Neutrophil (primary cell): ENCODE measurements at regions not wholly inside any gene's neighbourhood (a gene's known extent, or its start where the extent isn't known, plus 50 kb on each side); places are given as distances from the start of the nearest gene placed in this dataset.

ENCODE experiments used
- H3K27ac ChIP-seq: fragments of 200-600 bp; sonication (generic); 2 replicates; pipeline ENCODE4 v1.5.1; 2016; ENCODE audit warnings: mild to moderate bottlenecking, moderate library complexity
- H3K27me3 ChIP-seq: fragments of 200-600 bp; sonication (generic); 2 replicates; pipeline ENCODE4 v1.6.0; 2016; ENCODE audit warnings: mild to moderate bottlenecking
- H3K36me3 ChIP-seq: fragments of 200-600 bp; sonication (generic); 2 replicates; pipeline ENCODE4 v1.5.1; 2017
- H3K4me1 ChIP-seq, 2 experiments: fragments of 200-600 bp in 1 of 2; sonication (generic) in 1 of 2; 1 replicate in 1 of 2; 2 replicates in 1 of 2; pipeline versions ENCODE4 v1.5.1 to v1.6.1; 2013 to 2016; ENCODE audit warnings: low read depth in 1 of 2, low read length in 1 of 2, mild to moderate bottlenecking in 1 of 2, moderate library complexity in 1 of 2; ENCODE audit not compliant: control insufficient read depth in 1 of 2, insufficient read depth in 1 of 2
- H3K4me3 ChIP-seq, 2 experiments: fragments of 200-600 bp in 1 of 2; sonication (generic) in 1 of 2; 1 replicate in 1 of 2; 2 replicates in 1 of 2; pipeline ENCODE4 v1.5.1; 2013 to 2016; ENCODE audit warnings: low read depth in 1 of 2, low read length in 1 of 2, mild to moderate bottlenecking in 1 of 2, moderate library complexity in 1 of 2
- H3K9me3 ChIP-seq: fragments of 200-600 bp; sonication (generic); 2 replicates; pipeline ENCODE4 v1.5.1; 2016
- CTCF ChIP-seq: fragments of 200-600 bp; sonication (generic); IDR thresholded peaks from 2 replicates; pipeline ENCODE4 v1.5.1; 2016; ENCODE audit warnings: antibody characterized with exemption

GRCh38 chr19:30086220-30086619, 144.2 kb downstream of the URI1 start:
- no peak for TF ChIP-seq CTCF
- Histone ChIP-seq H3K27me3 (no peaks in the 10 kb centered on the region), H3K4me1 (no peaks in the 10 kb centered on the region), H3K27ac (no peak overlapping the region), H3K9me3 (no peaks in the 10 kb centered on the region), H3K4me3 (no peak overlapping the region), H3K36me3 (no peaks in the 10 kb centered on the region)

- Histone ChIP-seq H3K4me3 (no peak overlapping the region), H3K27ac (no peak overlapping the region), H3K9me3 (no peaks in the 10 kb centered on the region), H3K4me1 (no peaks in the 10 kb centered on the region), H3K27me3 (no peaks in the 10 kb centered on the region), H3K36me3 (no peaks in the 10 kb centered on the region)
- no peak for TF ChIP-seq CTCF
Observed at GRCh38 chr19:30086916-30087315, 144.9 kb downstream of the URI1 start.

GRCh38 chr19:30087381-30088138, 145.5 kb downstream of the URI1 start:
- Histone ChIP-seq H3K4me3 (no peak overlapping the region), H3K4me1 (no peaks in the 10 kb centered on the region), H3K27ac (no peak overlapping the region), H3K27me3 (no peaks in the 10 kb centered on the region), H3K36me3 (no peaks in the 10 kb centered on the region), H3K9me3 (no peaks in the 10 kb centered on the region)
- no peak for TF ChIP-seq CTCF

GRCh38 chr19:30088567-30088966, 146.5 kb downstream of the URI1 start:
- Histone ChIP-seq H3K27ac (no peak overlapping the region), H3K4me3 (no peak overlapping the region), H3K9me3 (no peaks in the 10 kb centered on the region), H3K27me3 (no peaks in the 10 kb centered on the region), H3K4me1 (no peaks in the 10 kb centered on the region), H3K36me3 (no peaks in the 10 kb centered on the region)
- no peak for TF ChIP-seq CTCF

GRCh38 chr19:30089086-30089665, 147.1 kb downstream of the URI1 start:
- Histone ChIP-seq H3K9me3 (no peaks in the 10 kb centered on the region), H3K4me3 (no peak overlapping the region), H3K36me3 (no peaks in the 10 kb centered on the region), H3K27me3 (no peaks in the 10 kb centered on the region), H3K27ac (no peak overlapping the region), H3K4me1 (no peaks in the 10 kb centered on the region)
- TF ChIP-seq CTCF, result no peak
